T-helper 1 cell treated with Interleukin-12 subunit alpha and Interleukin-12 subunit beta and Interleukin-4 antibody, amounts not matched to agents 30 ng/mL and 1 ng/mL, for 36 hours (primary cell): ENCODE measurements at regions not wholly inside any gene's neighbourhood (a gene's known extent, or its start where the extent isn't known, plus 50 kb on each side); places are given as distances from the start of the nearest gene placed in this dataset.

Source experiments
- intact Hi-C: fragments of 100-400 bp; cut with micrococcal nuclease; formaldehyde crosslinking; loops from one replicate; pipeline ENCODE4 v1.15.1; 2024

DNA sequence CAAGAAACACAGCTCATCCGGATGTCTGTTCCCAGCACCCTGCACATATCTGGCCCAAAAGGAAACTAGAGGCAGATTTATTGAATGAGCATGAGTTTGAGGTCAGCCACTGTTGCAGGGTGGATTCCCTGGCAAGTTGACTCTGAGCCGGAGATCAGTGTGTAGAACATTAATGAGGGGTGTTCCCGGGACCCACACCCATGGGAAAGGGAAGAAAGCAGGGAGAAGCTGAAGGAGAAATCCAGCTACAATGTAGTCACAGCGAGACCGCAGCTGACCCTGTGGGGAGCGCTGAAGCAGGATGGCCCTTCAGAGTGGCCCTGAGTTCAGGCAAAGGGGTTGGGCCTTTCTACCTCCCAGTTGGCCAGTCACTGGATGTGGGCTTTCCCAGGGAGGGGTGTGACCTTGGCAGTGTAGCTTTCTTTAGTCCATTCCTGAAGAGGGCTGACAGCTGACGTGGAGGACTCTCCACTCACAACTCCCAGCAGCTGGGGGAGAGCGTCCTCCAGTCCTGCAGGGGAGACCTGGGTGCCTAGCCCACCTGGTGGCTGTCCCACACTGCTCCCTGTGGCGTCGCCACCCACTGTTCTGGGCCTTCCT is 324.2 kb upstream of the ZMIZ1 start:
- intact Hi-C loops: no loop called here

DNA sequence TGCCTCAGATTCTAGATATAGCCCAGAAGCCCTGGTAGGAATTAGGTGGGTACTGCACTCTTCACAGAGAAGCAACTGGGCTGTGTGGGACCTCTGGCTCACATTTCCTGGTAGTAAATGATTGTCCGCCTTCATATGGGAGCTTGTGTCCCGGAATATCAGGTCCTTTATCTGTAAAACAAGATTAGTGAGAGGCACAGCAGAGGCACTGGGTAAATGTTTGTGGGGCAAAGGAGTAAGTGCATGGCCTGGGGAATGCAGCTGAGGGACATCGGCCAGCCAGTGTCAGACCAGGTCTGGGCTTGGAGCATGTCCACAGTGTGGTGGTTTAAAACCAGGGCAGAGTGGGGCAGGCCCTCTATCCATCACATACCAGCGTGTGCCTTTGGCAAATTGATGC is 323.3 kb upstream of the ZMIZ1 start:
- intact Hi-C loops: no loop called here

DNA sequence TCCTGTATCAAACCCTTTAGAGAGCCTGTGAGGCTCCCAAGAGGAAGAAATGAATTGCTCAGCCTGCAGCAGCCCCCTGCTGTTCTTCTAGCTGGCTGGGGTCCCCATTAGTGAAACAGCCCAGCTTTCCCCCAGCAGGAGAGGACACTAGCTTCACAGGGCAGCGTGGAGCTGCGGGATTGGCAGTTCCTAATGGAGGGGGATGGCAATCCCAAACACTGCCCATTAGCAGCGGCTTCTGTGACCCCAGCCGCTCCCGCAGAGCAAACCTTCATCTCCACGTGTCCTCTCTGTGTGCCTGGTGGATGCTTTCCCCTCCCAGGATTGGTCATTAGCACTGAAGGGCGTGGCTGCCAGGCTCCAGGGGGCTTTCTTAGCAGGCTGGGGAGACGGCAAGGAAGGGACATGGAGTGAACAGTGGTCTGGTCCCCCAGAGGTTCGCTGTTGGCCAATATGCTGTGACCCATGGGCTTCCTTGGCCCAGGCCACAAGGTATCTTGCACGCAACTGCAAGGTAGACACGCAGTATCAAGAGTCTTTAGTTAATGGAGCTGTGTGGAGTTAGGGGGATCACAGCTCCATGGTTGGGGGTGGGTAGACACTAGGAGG is 322.5 kb upstream of the ZMIZ1 start:
- intact Hi-C loops: no loop called here

DNA sequence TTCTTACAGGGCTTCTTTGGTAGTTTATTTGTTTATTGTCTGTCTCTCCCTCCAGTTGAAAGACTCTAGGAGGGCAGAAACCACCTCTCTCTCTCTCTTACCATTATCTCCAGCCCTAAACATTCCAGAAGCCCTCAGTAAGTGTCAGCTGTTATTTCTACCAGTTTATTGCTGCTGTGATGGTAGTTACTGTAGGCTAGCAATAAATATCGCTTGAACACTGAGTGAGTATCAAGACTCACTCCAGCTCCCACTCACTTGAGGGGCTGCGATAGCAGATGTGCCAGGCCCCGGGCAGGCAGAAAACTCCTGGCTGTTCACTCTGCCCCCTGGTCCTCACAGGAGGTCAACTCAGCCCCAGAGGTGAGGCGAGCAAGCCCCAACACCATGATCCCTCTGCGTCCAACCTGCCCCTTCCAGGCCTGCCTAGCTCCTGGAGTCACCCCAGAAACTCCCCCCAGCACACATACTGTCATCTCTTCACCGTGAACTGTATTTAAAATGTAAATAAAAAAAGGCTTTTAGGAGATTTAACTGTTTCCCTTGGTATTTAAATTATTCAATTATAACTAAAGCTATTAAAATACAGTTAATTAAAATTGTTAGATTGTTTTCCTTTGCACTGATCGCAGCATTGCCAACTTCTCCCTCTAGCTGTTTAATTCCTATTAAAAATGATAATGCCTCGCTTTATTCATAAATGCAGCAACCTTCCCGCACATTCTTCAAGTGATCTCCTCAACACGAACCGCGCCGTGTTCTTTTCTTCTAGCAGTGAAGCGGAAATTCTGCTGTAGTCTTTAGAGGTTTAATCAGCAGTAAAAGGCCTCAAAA is 321.1 kb upstream of the ZMIZ1 start:
- intact Hi-C loops: no loop called here

DNA sequence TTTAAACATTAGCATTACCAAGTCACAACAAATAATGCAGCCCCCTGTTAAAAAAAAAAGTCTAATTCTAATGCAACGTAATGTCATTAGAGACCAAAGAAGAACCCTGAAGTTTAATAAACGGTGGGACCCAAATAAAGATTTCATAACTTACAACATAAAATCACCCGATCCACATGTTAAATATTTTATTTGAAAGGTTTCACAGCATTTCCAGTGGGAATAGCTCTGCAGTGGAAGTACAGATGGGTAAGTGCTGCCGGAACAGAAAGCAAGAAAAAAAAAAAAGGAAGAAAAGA is 320.6 kb upstream of the ZMIZ1 start:
- intact Hi-C loops: no loop called here

DNA sequence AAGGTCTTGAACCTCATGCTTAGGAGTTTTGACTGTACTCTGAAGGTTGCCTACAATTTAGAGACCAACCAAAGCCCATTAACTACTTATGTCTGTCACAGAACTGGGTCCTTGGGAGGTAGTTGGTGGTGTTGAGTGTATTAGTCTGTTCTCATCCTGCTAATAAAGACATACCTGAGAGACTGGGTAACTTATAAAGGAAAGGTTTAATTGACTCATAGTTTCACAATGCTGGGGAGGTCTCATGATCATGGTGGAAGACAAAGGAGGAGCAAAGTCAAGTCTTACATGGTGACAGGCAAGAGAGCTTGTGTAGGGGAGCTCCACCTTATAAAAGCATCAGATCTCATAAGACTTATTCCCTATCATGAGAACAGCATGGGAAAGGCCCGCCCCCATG is 319.6 kb upstream of the ZMIZ1 start:
- intact Hi-C loops: no loop called here

DNA sequence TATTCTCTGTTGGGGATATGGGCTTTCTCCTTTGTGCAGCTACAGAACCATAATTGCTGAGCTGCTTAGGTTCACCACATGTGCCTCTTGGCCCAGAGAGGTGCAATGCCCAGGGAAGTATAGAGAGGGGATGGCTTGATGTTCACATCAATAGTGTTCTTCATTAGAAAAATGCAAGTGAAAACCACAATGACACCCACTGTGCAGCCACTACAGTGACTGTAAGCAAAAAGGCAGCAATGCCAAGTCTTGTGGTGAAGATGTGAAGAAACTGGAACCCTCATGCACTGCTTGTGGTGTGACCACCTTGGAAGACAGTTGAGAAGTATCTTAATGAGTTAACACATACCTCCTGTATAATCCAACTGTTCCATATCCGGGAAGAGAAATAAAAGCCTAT is 318.9 kb upstream of the ZMIZ1 start:
- intact Hi-C loops: no loop called here

DNA sequence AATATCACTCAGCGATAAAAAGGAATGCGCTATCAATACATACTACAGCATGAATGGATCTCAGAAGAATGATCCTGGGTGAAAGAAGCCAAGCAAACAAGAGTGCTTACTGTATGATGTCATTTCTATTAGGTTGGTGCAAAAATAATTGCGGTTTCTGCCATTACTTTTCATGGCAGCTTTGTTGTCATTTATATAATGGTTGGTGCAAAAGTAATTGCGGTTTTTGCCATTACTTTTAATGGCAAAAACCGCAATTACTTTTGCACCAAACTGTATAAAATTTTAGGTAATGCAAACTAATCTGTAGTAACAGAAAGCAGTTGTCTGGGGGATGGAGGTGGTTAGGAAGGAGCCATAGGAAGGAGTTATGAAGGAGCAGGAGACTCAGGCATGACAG is 318.3 kb upstream of the ZMIZ1 start:
- intact Hi-C loops: no loop called here

DNA sequence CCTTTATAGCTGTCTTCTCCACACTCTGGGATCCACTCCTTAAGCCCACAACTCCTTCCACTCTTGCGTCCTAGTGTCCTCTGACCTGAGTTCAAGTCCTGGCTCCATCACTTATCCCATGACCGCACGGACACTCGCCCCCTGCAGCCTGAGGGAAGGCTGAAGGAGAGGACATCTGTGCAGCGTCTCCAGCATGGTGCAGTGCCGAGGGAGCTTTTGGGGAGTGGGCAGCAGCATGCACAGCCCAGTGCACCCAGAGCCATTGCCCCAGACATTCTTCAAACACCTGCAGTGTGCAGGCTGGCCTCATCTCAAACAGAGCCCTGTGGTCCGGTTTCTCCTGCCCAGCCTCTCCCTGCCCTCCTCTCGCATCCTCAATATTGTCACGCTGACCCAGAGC is 317.1 kb upstream of the ZMIZ1 start:
- intact Hi-C loops: no loop called here

DNA sequence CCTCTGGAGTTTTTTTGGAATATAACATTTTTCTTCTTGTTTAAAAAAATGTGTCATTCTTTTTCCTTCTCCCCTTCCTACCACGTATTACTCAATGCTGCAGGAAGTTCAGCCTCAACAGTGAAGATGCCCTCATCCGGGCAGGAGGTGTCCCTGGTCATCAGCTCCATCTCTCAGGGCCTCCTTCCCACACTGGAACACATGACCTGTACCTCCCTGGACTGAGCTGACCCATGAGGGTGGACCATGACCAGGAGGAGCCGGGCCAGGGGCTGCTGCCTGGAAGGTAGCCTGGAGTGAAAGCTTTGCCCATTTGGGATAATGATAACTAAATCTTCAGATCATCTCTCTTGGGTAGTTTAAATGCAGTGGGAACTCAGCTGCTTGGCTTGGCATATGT is 316.5 kb upstream of the ZMIZ1 start:
- intact Hi-C loops: no loop called here

DNA sequence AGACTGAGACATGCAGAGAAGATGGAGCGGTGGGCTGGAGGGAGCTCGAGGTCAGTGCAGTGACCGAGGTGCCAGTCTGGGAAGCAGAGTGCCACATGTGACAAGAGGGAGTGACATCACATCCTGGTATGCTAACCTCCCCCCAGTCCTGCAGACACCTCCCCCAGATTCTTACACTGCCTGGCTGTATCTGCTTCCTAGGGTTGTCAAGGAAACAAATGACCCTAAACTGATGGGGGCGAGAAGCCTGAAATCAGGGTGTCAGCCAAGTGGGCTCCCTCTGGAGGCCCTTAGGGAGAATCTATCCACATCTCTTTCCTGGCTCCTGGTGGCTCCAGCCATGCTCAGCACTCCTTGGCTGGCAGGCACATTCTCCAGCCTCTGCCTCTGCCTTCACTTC is 316.1 kb upstream of the ZMIZ1 start:
- intact Hi-C loops: no loop called here

DNA sequence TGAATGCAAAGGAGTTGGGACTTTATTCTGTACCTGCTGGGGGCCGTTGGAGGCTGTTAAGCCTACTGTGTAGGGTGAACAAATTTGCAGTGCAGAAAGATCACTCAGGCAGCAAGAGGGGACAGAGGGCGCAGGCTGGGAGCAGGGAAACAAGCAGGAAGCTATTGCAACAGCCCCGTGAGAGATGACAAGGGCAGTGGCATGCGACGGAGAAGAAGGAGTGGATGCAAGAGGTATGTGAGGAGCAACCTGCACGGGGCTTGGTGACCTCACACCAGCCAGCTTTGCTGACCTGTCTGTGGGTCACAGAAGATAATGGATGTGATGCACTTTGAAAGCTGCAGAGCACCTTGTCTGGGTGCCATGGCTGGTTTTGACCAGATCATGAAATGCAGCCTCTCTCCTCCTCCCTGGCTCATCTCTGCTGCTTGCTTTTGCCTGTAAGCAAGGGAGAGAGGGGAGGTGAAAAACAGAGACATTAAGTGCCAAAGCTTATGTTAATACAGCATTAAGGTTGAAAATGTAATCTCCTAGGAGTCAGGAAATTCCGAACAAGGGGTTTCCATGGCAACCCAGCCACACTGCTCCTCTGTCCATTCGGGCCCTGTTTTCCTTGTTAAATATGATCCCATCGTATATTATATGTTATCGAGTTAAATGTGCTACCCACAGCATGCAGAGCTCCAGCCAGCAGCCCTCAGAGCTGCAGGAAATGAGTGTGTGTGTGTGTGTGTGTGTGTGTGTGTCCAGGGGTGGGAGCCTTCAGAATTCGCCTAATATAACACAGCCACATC is 314.3 kb upstream of the ZMIZ1 start:
- intact Hi-C loops: no loop called here

DNA sequence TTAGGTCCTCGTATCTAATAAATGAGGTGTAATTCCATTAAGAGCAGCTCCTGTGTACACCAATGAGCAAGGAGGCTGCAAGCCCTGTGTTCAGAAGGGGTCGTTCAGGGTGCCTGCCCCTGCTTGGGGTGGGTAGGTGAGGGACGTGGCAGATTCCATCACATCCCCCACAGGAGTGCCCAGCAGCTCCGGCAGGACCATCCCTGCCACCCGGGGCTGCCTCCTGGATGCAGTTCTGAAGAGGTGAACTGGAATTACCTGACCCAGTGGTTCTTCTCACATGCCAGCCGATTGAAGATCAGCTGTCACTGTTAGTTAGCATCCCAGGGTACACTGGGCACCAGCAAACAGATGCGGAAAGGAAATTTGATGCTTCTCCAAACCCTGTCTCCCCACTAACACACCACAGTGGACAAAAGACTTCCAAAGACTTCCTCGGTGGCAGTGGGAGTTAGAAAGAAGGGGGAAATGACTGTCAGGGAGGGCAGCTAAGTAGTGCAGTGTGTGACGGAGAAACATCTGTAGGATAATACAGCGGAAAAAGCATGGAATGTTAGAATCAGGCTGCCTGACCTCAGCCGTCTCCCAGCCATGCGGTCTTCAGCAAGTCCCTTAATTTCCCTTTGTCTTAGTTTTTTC is 313.6 kb upstream of the ZMIZ1 start:
- intact Hi-C loops: no loop called here

DNA sequence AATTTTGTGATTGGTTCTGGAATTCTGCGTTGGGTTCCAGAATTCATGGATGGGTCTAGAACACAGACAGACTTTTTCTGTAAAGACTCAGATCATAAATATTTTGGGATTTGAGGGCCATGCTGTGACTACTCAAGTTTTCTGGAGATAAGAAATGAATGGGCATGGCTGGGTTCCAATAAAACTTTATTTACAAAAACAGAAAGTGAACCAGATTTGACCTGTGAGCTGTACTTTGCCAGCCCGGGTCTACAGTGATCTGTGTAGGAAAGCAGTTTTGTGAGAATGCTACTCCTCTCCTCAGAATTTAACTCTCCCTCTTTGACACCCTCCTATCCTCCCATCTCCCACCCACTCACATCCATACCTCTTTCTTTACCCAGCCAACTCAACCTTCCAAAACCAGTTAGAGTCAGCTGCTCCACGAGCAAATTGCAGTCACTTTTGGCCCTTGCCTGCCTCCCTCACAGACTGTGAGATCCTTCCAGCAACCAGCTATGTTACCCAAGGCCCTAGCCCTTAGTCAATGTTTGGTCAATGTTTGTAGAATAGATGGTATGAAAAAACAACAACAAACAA is 312.8 kb upstream of the ZMIZ1 start:
- intact Hi-C loops: no loop called here

DNA sequence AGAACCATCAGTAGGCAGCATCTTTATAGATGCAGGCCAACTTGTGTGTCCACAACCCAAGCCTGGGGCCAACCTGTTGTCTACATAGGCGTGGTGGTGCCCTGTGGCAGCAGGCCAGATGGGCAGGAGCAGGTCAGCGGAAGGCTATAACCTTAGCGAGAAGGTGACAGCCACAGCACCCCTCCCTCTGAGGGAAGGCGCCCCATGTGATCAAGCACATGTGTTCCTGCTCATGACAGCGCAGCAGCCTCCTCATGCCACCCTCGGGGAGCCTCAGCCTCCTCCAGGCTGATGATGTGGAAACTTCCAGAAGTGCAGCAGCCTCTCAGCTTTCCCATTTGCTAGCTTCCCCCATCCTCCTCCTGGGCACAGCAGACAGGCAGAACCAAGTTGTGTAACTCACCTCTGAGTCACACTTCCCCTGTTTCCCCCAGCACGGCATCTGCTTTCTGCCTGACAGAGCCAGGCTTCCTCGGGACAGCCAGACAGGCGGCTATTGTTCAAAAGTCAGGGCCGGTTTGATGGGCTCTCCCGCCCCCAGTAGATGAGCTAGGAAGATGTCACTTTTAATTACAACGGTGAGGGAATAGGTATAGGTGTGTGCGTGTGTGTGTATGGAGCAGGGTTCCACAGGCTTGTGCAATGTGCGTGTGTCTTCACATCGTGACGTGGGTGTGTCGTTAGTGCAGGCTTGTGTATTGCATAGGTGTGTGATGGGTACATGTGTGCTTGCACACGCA is 312.0 kb upstream of the ZMIZ1 start:
- intact Hi-C loops: no loop called here

DNA sequence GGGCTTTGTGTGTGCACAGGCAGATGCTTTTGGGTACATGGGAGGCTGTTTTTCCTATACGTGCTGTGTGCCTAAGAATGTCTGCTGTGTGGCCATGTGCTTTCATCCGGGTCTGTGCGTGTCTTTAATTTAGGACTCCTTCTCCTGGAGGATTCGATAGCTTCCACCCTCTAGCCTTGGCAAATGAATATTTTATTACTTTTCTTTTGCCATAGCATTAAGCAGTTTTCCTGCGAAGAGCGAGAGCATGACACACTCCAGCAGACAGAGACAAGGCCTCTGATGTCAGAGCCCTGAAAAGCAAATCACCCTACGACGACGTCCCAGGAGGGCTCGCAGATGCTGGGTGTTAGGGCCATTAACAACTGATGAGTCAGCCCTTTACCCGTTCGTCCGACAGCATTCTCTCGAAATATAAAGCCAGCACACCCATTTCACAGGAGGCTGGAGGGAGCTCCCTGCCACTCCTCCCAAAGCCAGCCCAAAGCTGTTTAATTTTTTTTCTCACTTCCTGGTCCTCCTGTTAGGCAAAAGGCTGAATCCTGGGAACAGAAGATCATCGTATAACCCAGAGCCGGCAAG is 311.3 kb upstream of the ZMIZ1 start:
- intact Hi-C loops: no loop called here

DNA sequence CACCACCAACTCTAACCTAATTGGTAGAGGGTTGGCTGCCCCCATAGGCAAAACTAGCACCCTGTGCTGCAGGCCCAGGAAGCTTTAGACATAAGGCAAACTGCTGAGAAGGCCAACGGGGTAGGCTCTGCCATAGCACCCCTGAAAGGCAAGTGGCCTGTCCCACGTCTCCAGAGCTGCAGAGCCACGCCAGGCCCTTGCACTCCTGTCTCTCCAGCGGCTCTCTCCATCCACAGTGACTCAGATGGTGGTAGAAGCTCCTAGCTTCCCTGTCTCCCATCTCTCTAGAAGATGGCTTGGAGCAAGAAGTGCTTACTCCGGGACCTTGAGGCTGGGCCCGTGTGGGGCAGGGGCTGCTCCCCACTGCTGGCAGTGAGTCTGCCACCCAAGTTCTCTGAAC is 310.6 kb upstream of the ZMIZ1 start:
- intact Hi-C loops: no loop called here

DNA sequence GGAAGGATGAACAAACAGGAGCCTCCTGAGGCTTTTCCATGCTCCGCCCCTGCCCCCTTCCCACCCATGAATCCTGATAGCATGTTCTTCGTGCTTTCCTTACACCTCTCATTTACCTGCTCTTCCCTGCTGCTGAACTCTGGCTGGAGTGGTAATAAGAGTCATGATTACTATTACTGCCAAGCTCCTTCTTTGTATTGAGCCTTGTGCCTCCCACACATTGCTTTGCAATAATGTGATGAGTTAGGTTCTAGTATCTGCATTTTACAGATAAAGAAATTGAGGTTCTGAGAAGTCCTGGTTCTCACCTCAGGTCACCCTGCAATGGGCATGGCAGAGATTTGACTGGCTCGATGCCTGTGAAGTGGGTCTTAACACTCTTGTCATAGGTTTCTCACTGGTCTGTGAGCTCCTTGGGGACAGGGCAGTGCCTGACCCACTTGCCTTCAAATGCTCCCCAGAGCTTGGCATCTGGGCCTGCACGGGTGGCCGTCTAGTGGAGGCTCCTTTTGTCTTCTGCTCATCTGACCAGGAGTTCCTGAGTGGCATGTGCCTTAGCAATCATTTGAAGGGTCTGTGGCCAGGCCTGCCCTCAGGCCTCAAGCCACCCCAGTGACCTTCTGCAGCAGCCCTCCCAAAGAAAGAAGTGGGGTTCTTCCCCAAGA is 309.2 kb upstream of the ZMIZ1 start:
- intact Hi-C loops: no loop called here

DNA sequence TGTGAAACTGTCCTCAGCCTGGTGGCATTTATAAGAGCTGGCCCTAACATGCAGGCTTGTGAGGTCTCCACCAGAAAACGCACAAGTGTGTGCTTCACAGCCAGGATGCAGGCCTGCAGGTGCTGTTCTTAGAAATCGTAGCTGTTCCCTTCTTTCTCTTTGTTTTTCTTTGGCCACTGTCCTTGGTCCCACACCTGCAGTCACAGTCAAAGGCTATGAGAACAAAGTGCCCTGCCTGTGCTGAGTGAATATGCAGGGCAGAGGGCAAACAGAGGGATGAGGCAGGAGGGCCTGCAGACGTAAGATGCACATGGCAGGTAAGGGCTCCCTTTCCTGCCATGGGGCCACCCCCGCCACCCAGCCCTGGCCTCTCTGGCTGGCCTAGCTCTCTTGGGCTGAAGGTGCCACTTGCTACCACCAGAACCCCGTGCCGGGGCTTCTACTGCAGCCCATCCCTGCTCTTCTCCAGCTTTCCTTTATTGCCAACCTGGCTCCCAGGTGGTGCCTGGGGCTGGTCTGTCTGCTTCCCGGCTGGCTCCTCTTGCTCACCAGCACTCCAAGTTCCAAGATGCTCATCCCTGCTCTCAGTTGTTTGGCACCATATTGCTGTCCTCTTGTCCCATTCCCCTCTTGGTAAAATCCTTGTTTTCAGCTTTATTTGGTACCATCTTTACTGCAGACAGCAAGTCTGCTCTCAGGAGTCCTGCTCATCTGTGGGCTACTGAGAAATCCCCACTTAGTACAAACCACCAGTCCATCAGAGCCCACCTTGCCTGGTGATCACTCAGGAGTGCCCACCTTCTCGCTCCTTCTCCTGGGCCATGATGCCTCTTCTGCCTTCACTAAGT is 308.1 kb upstream of the ZMIZ1 start:
- intact Hi-C loops: no loop called here
